ENCODE measurements at regions not wholly inside any gene's neighbourhood (a gene's known extent, or its start where the extent isn't known, plus 50 kb on each side); places are given as distances from the start of the nearest gene placed in this dataset.

DNA sequence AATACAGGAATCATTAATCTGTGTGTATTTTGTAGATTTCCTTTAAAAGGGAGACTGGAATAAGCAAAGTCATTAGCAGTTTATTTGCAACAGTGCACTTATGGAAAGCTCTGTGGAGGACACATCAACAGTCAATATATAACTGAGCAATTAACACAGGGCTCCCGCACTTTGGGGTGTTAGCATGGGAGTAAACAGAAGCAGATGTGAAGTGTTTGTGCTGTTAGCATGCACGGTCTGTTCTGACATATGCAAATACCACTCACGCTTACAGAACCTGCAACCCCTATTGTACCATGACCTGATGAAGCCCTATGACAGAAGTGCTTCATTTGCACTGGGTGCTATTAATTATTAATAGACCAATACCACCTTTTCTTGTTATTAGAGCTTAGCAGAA, 118.9 kb downstream of the PPP1R3A start:
- POLR2A ChIA-PET, result no interaction called here
- H2AFZ ChIP-seq (ENCODE audit: low read depth), result no peak overlapping the region
- peaks cover 30% of the 10 kb centered on the region for H3F3A ChIP-seq (replicated peaks; ENCODE audit: insufficient read depth)

DNA sequence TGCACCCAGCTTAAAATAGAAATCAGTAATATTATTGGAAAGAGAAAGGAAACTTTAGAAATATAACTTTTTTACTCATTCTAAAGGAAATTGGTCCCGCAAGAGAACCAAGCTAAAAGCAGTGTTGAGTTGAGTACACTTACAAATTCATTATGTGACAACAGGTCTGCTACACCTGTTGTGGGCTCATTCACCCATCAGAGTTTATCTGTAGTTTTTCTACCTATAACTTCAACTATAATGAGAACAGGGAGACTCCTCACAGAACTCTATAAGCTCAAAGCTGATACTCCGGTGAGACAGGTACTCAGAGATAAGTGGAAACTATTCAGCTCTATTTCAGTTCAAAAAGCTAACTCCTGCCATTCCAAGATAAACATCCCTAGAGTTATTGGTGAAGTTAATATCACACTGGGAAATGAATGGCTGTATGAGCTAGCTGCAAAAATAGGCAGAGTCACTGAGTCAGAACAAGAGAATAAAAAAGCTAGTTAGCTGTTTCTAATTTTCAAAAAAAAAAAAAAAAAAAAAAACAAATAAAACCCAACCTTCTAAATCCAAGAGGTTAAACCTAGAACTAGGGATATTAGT, 121.3 kb downstream of the PPP1R3A start:
- no peak overlapping the region for H3K4me3 ChIP-seq (ENCODE audit: low read depth in 2 of 2, low read length in 1 of 2)
- peak overlapping the region in 1 of 2 experiments; percentile 98; a peak in 2 of 4 replicates for H3K27ac ChIP-seq (ENCODE audit: low read depth in 2 of 2, low read length in 1 of 2)
- no peak for DNase-seq
- no peaks in the 10 kb centered on the region for H3K36me3 ChIP-seq (replicated peaks in 1 of 2; ENCODE audit: control insufficient read depth in 1 of 2, insufficient read depth in 2 of 2, low read length in 1 of 2)
- WGBS (ENCODE audit: low lambda C conversion rate), result 4% methylated on average over 2 of the region's 2 CpGs
- peak overlapping the region; percentile 34; the same call in 1 of the 2 replicates for H3K9ac ChIP-seq
- peak overlapping the region; percentile 57; the same call in 1 of the 2 replicates for H3K4me2 ChIP-seq
- ChIA-PET CTCF (interaction anchor here (2.5 kb wide), 1 partner anchor 24 kb away, joined by 7 read pairs; no protein-coding TSS in a partner anchor), POLR2A (no interaction called here)
- H3F3A ChIP-seq (replicated peaks; ENCODE audit: insufficient read depth), result peaks cover 30% of the 10 kb centered on the region
- H3K4me1 ChIP-seq (ENCODE audit: control insufficient read depth in 1 of 2, insufficient read depth in 2 of 2, low read depth in 1 of 2, low read length in 1 of 2), result peaks cover 0 to 8% of the 10 kb centered on the region in 2 experiments; a peak in 2 of 4 replicates
- H3K9me2 ChIP-seq, result no peaks in the 10 kb centered on the region
- TF ChIP-seq, protein P1, sequence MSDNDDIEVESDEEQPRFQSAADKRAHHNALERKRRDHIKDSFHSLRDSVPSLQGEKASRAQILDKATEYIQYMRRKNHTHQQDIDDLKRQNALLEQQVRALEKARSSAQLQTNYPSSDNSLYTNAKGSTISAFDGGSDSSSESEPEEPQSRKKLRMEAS (IDR thresholded peaks at IDR 0.05; ENCODE audit: low read depth), result no peak
- TF ChIP-seq EZH2phosphoT487 (IDR thresholded peaks at IDR 0.05; ENCODE audit: borderline replicate concordance, low read depth) (no peak), YY1 (IDR thresholded peaks at IDR 0.05; ENCODE audit: low read depth) (no peak), GABPA (IDR thresholded peaks at IDR 0.05; ENCODE audit: low read depth) (no peak), TCF12 (IDR thresholded peaks at IDR 0.05) (no peak), NFIC (IDR thresholded peaks at IDR 0.05; ENCODE audit: borderline replicate concordance) (no peak), NRF1 (IDR thresholded peaks at IDR 0.05; ENCODE audit: low read depth, low read length) (no peak), MXI1 (IDR thresholded peaks at IDR 0.05; ENCODE audit: low read depth, low read length) (no peak), FOXM1 (IDR thresholded peaks at IDR 0.05; ENCODE audit: low read depth) (no peak), POLR2AphosphoS5 (IDR thresholded peaks at IDR 0.05; ENCODE audit: low read depth, low read length) (no peak), RCOR1 (IDR thresholded peaks at IDR 0.05; ENCODE audit: low read length) (no peak), RFX5 (IDR thresholded peaks at IDR 0.05; ENCODE audit: low read length) (no peak), TAF1 (IDR thresholded peaks at IDR 0.05; ENCODE audit: borderline replicate concordance, low read depth, low read length) (no peak), FOXJ3 (CRISPR knock-in tag; IDR thresholded peaks at IDR 0.05) (no peak)
- TF ChIP-seq, protein P2, sequence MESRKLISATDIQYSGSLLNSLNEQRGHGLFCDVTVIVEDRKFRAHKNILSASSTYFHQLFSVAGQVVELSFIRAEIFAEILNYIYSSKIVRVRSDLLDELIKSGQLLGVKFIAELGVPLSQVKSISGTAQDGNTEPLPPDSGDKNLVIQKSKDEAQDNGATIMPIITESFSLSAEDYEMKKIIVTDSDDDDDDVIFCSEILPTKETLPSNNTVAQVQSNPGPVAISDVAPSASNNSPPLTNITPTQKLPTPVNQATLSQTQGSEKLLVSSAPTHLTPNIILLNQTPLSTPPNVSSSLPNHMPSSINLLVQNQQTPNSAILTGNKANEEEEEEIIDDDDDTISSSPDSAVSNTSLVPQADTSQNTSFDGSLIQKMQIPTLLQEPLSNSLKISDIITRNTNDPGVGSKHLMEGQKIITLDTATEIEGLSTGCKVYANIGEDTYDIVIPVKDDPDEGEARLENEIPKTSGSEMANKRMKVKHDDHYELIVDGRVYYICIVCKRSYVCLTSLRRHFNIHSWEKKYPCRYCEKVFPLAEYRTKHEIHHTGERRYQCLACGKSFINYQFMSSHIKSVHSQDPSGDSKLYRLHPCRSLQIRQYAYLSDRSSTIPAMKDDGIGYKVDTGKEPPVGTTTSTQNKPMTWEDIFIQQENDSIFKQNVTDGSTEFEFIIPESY (IDR thresholded peaks at IDR 0.05; ENCODE audit: borderline replicate concordance, low read depth), result no peak
- TF ChIP-seq, protein P3, sequence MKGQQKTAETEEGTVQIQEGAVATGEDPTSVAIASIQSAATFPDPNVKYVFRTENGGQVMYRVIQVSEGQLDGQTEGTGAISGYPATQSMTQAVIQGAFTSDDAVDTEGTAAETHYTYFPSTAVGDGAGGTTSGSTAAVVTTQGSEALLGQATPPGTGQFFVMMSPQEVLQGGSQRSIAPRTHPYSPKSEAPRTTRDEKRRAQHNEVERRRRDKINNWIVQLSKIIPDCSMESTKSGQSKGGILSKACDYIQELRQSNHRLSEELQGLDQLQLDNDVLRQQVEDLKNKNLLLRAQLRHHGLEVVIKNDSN (IDR thresholded peaks at IDR 0.05; ENCODE audit: borderline replicate concordance, low read depth), result no peak
- TF ChIP-seq, protein P4, sequence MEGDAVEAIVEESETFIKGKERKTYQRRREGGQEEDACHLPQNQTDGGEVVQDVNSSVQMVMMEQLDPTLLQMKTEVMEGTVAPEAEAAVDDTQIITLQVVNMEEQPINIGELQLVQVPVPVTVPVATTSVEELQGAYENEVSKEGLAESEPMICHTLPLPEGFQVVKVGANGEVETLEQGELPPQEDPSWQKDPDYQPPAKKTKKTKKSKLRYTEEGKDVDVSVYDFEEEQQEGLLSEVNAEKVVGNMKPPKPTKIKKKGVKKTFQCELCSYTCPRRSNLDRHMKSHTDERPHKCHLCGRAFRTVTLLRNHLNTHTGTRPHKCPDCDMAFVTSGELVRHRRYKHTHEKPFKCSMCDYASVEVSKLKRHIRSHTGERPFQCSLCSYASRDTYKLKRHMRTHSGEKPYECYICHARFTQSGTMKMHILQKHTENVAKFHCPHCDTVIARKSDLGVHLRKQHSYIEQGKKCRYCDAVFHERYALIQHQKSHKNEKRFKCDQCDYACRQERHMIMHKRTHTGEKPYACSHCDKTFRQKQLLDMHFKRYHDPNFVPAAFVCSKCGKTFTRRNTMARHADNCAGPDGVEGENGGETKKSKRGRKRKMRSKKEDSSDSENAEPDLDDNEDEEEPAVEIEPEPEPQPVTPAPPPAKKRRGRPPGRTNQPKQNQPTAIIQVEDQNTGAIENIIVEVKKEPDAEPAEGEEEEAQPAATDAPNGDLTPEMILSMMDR (IDR thresholded peaks at IDR 0.05), result no peak
- no peaks in the 10 kb centered on the region for H3K27me3 ChIP-seq (ENCODE audit: insufficient read depth)
- H3K79me2 ChIP-seq (ENCODE audit: insufficient read depth), result no peaks in the 10 kb centered on the region
- no peak overlapping the region for H2AFZ ChIP-seq (ENCODE audit: low read depth)
- no peaks in the 10 kb centered on the region for H4K20me1 ChIP-seq (ENCODE audit: insufficient read depth)
- no peaks in the 10 kb centered on the region for H3K9me3 ChIP-seq

More for the DNA sequence above, 118.9 kb downstream of the PPP1R3A start:
- H3K36me3 ChIP-seq (replicated peaks in 1 of 2; ENCODE audit: control insufficient read depth in 1 of 2, insufficient read depth in 2 of 2, low read length in 1 of 2), result no peaks in the 10 kb centered on the region
- no peak for DNase-seq
- 3% methylated on average over 3 of the region's 3 CpGs for WGBS (ENCODE audit: low lambda C conversion rate)
- no peak overlapping the region for H3K4me2 ChIP-seq
- H3K9me3 ChIP-seq, result no peaks in the 10 kb centered on the region
- no peaks in the 10 kb centered on the region for H3K9me2 ChIP-seq
- H3K4me1 ChIP-seq (ENCODE audit: control insufficient read depth in 1 of 2, insufficient read depth in 2 of 2, low read depth in 1 of 2, low read length in 1 of 2), result peaks cover 0 to 8% of the 10 kb centered on the region in 2 experiments; a peak in 2 of 4 replicates
- H3K4me3 ChIP-seq (ENCODE audit: low read depth in 2 of 2, low read length in 1 of 2), result no peak overlapping the region
- no peaks in the 10 kb centered on the region for H3K79me2 ChIP-seq (ENCODE audit: insufficient read depth)
- H3K27me3 ChIP-seq (ENCODE audit: insufficient read depth), result no peaks in the 10 kb centered on the region
- TF ChIP-seq, protein P3 (IDR thresholded peaks at IDR 0.05; ENCODE audit: borderline replicate concordance, low read depth), result no peak
- TF ChIP-seq, protein P5, sequence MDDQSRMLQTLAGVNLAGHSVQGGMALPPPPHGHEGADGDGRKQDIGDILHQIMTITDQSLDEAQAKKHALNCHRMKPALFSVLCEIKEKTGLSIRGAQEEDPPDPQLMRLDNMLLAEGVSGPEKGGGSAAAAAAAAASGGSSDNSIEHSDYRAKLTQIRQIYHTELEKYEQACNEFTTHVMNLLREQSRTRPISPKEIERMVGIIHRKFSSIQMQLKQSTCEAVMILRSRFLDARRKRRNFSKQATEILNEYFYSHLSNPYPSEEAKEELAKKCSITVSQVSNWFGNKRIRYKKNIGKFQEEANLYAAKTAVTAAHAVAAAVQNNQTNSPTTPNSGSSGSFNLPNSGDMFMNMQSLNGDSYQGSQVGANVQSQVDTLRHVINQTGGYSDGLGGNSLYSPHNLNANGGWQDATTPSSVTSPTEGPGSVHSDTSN (IDR thresholded peaks at IDR 0.05), result no peak
- no peak for TF ChIP-seq RAD21 (IDR thresholded peaks at IDR 0.05; ENCODE audit: low read length)
- TF ChIP-seq FOSL2 (IDR thresholded peaks at IDR 0.05; ENCODE audit: borderline replicate concordance, low read depth), result no peak
- no peak for TF ChIP-seq TEAD4 (IDR thresholded peaks at IDR 0.05; ENCODE audit: borderline replicate concordance, insufficient read depth)
- no peak for TF ChIP-seq RXRA (IDR thresholded peaks at IDR 0.05; ENCODE audit: borderline replicate concordance, low read depth)
- TF ChIP-seq TAF1 (IDR thresholded peaks at IDR 0.05; ENCODE audit: borderline replicate concordance, low read depth, low read length), result no peak
- CTCF ChIA-PET, result interaction anchor here (1.6 to 2.5 kb wide), 2 partner anchors 25 to 26 kb away, joined by 3 to 7 read pairs; no protein-coding TSS in a partner anchor
- no peak overlapping the region for H3K27ac ChIP-seq (ENCODE audit: low read depth in 2 of 2, low read length in 1 of 2)
- no peaks in the 10 kb centered on the region for H4K20me1 ChIP-seq (ENCODE audit: insufficient read depth)
- no peak overlapping the region for H3K9ac ChIP-seq
